ENCODE measurements at regions not wholly inside any gene's neighbourhood (a gene's known extent, or its start where the extent isn't known, plus 50 kb on each side); places are given as distances from the start of the nearest gene placed in this dataset.
A peak's percentile ranks its signal among the peaks of the same experiment; 100 is the strongest.

DNA sequence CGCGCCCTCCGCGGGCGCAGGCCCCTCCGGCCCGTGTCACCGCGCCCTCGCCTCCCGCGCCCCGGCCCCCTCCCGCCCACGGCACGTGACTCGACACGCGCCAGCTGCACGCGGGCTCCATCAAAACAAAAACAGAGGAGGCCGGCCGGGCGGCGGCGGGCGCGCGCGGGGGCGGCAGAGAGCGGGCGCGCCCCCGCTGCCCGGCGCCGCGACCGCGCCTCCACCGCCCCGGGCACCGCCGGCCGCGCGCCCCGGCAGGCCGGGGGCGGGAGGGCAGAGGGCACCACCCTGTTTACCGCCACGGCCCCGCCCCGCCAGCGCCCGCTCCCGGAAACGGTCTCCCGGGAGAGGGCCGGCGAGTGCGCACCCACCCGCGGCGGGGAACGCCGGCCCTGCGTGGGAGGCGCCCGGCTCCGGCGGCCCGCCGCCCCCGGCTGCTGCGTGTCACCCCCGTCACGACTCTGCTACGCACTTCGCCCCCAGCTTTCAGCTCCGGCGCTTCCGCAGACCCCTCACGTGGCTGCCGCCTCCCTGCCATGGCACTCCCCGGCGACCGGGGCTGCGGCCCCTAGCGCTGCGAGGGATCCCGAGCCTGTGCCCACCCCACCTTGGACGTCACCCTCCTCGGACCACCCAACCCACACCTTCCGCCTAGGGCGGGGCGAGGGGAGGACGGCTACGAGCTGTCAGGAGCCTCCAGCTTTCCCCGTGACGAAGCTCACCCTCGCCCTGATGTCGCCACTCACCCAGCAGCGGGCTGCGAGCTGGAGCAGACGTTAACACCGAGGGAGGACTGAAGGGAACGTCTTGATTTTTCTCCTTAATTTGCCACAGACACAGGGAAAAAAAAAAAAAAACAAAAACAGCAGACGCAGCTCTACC is 221.6 kb upstream of the MKLN1 start:
- H3K4me3 ChIP-seq (ENCODE audit: low read depth, low read length): peak overlapping the region; percentile 83
- TF ChIP-seq, protein P1, sequence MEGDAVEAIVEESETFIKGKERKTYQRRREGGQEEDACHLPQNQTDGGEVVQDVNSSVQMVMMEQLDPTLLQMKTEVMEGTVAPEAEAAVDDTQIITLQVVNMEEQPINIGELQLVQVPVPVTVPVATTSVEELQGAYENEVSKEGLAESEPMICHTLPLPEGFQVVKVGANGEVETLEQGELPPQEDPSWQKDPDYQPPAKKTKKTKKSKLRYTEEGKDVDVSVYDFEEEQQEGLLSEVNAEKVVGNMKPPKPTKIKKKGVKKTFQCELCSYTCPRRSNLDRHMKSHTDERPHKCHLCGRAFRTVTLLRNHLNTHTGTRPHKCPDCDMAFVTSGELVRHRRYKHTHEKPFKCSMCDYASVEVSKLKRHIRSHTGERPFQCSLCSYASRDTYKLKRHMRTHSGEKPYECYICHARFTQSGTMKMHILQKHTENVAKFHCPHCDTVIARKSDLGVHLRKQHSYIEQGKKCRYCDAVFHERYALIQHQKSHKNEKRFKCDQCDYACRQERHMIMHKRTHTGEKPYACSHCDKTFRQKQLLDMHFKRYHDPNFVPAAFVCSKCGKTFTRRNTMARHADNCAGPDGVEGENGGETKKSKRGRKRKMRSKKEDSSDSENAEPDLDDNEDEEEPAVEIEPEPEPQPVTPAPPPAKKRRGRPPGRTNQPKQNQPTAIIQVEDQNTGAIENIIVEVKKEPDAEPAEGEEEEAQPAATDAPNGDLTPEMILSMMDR (IDR thresholded peaks at IDR 0.05; ENCODE audit: borderline replicate concordance, insufficient read depth, low read depth, low read length): no peak

DNA sequence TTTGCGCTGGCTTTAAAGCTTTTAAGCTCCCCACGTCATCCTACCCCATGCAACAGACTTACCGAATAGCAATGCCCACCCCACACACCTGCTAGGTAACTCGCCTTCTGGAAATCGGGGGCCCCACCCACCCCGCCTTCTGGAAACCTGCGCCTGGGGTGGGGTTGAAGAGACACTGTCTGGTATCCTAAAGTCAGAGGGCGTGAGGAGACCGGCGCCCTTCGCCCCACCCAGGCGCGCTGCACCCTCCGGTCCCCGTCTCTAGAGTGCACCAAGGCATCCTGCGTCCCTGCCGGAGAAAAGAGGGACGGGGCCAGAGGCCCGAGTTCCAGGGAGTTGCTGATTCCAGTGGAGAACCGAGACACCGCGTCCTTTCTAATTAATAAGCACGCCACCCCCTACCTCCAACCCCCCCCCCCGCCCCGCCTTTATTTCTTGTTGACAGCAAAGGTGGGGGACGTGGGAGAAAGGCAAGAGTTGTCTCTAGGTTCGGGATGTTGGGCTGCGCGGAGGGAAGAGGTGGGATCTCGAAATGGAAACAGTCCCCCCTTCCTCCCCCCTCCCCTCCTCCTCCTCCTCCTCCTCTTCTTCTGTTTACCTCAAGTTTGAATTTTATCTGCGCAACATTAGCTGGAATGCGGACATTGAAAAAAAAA is 220.9 kb upstream of the MKLN1 start:
- TF ChIP-seq, protein P1 (IDR thresholded peaks at IDR 0.05; ENCODE audit: borderline replicate concordance, insufficient read depth, low read depth, low read length): no peak
- peak overlapping the region; percentile 83 for H3K4me3 ChIP-seq (ENCODE audit: low read depth, low read length)

DNA sequence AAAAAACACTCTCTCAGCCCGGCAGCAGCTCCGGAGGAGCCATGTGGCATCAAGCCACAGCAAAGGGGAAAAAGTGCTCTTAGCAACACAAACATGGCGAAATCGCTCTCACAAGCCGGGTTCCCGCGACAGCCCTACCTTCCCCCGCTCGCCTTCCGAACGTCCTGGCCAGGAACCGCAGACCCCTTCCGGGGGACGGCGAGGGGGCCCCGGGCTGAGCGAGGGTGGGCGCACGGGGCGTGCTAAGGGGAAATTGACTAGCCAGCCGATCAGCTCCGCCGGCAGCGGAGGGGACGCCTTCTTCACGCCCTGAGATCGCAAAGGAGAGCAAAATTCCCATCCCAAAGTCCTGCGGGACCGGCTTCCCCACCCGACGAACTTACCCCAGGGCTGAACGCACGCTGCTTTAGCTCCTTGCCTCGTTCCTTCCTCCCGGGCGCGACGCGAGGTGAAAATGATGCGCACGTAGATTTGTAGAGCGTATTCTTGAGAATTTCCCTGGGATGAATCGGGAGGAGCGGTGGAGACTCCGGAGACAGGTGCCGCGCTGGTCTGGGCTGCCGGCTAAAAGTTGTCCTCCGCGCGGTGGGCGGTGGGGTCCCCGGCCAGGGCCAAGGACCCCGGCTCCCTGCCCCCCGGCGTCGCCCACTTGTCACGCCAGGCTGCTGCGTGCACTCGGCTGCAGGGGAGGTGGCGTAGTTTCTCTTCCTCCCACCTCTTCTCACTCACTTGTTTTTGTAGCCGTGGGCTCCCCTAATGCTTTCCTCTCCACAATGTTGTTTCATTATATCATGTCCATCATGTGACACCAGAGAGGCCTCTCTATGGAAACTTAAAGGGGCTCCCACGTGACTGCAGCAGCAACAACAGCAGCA is 220.1 kb upstream of the MKLN1 start:
- peak overlapping the region; percentile 83 for H3K4me3 ChIP-seq (ENCODE audit: low read depth, low read length)
- TF ChIP-seq, protein P1 (IDR thresholded peaks at IDR 0.05; ENCODE audit: borderline replicate concordance, insufficient read depth, low read depth, low read length): no peak

- peak overlapping the region; percentile 83 for H3K4me3 ChIP-seq (ENCODE audit: low read depth, low read length)
- TF ChIP-seq, protein P1 (IDR thresholded peaks at IDR 0.05; ENCODE audit: borderline replicate concordance, insufficient read depth, low read depth, low read length): no peak
These were observed 219.3 kb upstream of the MKLN1 start for GRCh38 chr7:131108212-131108940.

DNA sequence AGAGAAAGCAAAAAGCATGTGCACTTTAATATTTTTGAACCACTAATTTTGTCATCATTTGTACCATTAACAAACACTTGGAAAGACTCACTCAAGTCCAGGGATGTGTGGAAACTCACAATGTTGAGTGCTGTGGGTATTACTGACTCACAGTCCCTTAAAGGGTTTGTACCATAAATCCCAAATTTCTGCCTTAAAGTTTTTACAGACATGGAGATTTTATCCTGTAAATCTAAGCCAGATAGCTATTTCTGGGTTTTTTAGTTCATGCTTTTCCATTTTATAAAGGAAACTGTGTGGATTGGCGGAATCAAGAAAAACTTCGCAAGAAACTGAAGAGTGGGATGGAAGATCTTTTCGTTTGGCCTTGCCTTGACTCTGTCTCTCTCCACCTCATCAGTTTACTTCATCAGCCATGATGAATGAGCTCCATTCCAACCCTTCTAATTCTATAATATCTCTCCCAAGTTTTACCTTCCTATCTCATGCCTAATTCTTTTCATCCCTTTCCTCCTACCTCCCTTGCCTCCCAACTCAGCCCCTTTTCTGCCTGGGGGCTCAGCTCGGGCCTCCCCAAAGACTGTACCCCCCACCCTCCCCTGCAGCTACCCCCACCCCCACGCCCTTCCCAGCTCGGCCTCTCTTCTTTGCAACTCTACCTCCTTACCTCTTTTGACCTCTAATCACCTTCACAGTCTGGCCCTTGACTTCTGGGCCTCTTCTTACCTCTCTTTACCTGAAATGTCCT is 218.5 kb upstream of the MKLN1 start:
- peak overlapping the region; percentile 83 for H3K4me3 ChIP-seq (ENCODE audit: low read depth, low read length)

More for the DNA sequence above, 218.5 kb upstream of the MKLN1 start:
- TF ChIP-seq, protein P1 (IDR thresholded peaks at IDR 0.05; ENCODE audit: borderline replicate concordance, insufficient read depth, low read depth, low read length): no peak
